ENCODE measurements at regions not wholly inside any gene's neighbourhood (a gene's known extent, or its start where the extent isn't known, plus 50 kb on each side); places are given as distances from the start of the nearest gene placed in this dataset.

DNA sequence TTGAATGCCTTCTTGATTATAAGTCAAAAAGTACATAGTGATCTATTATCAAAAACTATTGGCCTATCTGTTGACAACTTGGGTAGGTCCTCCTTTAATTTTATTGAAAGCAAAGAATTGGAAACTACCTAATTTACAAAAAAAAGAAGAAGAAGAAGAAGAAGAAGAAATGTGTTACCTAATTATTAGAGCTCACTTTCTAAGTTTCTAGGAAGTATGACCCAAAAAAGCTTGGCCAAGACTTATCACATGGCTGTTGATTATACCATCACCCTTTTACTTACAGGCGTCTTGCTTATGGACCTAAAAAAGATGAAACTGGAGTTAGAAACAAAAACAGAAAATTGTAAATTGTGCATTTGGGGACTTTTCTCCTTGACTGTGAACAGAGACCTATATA lies 81.8 kb upstream of the PIK3CG start:
- Histone ChIP-seq H3K4me1 (no peaks in the 10 kb centered on the region), H3K27ac (no peak overlapping the region), H3K36me3 (ENCODE audit: insufficient read depth in 1 of 2, low read depth in 1 of 2) (no peaks in the 10 kb centered on the region), H3K9me3 (no peaks in the 10 kb centered on the region), H3K27me3 (ENCODE audit: insufficient read depth in 3 of 3, low read length in 2 of 3) (no peaks in the 10 kb centered on the region), H3K4me3 (no peak overlapping the region)
- intact Hi-C loops (cut with DNase I): no loop called here
- WGBS, 3 donors: 82 to 86% (median 85%) methylated on average over 1 of the region's 1 CpG
- no peak for ATAC-seq
- TF ChIP-seq, protein P1, sequence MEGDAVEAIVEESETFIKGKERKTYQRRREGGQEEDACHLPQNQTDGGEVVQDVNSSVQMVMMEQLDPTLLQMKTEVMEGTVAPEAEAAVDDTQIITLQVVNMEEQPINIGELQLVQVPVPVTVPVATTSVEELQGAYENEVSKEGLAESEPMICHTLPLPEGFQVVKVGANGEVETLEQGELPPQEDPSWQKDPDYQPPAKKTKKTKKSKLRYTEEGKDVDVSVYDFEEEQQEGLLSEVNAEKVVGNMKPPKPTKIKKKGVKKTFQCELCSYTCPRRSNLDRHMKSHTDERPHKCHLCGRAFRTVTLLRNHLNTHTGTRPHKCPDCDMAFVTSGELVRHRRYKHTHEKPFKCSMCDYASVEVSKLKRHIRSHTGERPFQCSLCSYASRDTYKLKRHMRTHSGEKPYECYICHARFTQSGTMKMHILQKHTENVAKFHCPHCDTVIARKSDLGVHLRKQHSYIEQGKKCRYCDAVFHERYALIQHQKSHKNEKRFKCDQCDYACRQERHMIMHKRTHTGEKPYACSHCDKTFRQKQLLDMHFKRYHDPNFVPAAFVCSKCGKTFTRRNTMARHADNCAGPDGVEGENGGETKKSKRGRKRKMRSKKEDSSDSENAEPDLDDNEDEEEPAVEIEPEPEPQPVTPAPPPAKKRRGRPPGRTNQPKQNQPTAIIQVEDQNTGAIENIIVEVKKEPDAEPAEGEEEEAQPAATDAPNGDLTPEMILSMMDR (IDR thresholded peaks at IDR 0.05): no peak
- no peak for DNase-seq

- Histone ChIP-seq H3K4me1 (no peaks in the 10 kb centered on the region), H3K27me3 (ENCODE audit: insufficient read depth in 3 of 3, low read length in 2 of 3) (no peaks in the 10 kb centered on the region), H3K27ac (no peak overlapping the region), H3K9me3 (no peaks in the 10 kb centered on the region), H3K36me3 (ENCODE audit: insufficient read depth in 1 of 2, low read depth in 1 of 2) (no peaks in the 10 kb centered on the region), H3K4me3 (no peak overlapping the region)
- TF ChIP-seq, protein P1 (IDR thresholded peaks at IDR 0.05): no peak
- DNase-seq (no peak), ATAC-seq (no peak)
- WGBS, 3 donors: 96 to 97% (median 97%) methylated on average over 1 of the region's 1 CpG
- intact Hi-C loops (cut with DNase I): no loop called here
Observed at GRCh38 chr7:106788637-106789036, 76.4 kb upstream of the PIK3CG start.

DNA sequence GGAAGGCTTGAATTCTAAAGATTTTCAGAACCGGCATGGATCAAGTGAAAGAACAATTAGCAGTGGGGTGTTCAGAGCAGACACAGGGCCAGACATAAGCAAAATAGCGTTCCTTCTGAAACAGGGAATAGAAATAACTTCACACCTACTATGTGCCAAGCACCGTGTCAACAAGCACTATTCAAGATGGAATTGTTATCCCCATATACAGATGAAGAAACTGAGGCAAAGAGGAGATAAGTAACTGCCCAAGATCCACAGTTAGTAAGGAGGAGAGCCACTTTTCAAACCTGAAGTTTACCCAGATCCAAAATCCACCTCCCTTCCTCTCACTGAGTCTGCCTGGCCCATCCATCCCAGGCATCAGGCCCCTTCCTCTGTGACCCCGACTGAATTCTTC lies 73.6 kb upstream of the PIK3CG start:
- TF ChIP-seq, protein P1 (IDR thresholded peaks at IDR 0.05): no peak
- Histone ChIP-seq H3K4me1 (no peaks in the 10 kb centered on the region), H3K36me3 (ENCODE audit: insufficient read depth in 1 of 2, low read depth in 1 of 2) (no peaks in the 10 kb centered on the region), H3K27me3 (ENCODE audit: insufficient read depth in 3 of 3, low read length in 2 of 3) (no peaks in the 10 kb centered on the region), H3K4me3 (no peak overlapping the region), H3K27ac (no peak overlapping the region), H3K9me3 (no peaks in the 10 kb centered on the region)
- ATAC-seq: no peak
- 70 to 72% (median 70%) methylated on average over 4 of the region's 4 CpGs for WGBS, 3 donors
- no peak for DNase-seq
- intact Hi-C loops (cut with DNase I): loop anchor here (5.0 to 10.0 kb wide), 2 partner anchors 263 to 361 kb away; no protein-coding TSS in a partner anchor

- ATAC-seq: no peak
- H3K4me1 ChIP-seq: no peaks in the 10 kb centered on the region
- TF ChIP-seq, protein P1 (IDR thresholded peaks at IDR 0.05): no peak
- H3K27me3 ChIP-seq (ENCODE audit: insufficient read depth in 3 of 3, low read length in 2 of 3): no peaks in the 10 kb centered on the region
- no peak overlapping the region for H3K4me3 ChIP-seq
- 48 to 60% (median 59%) methylated on average over 8 of the region's 8 CpGs for WGBS, 3 donors
- no peak for DNase-seq
- H3K9me3 ChIP-seq: no peaks in the 10 kb centered on the region
- H3K36me3 ChIP-seq (ENCODE audit: insufficient read depth in 1 of 2, low read depth in 1 of 2): no peaks in the 10 kb centered on the region
- H3K27ac ChIP-seq: no peak overlapping the region
- intact Hi-C loops (cut with DNase I): loop anchor here (5.0 to 10.0 kb wide), 2 partner anchors 262 to 360 kb away; no protein-coding TSS in a partner anchor
Observed at GRCh38 chr7:106792233-106792926, 72.7 kb upstream of the PIK3CG start.
